ENCODE measurements at regions not wholly inside any gene's neighbourhood (a gene's known extent, or its start where the extent isn't known, plus 50 kb on each side); places are given as distances from the start of the nearest gene placed in this dataset.

DNA sequence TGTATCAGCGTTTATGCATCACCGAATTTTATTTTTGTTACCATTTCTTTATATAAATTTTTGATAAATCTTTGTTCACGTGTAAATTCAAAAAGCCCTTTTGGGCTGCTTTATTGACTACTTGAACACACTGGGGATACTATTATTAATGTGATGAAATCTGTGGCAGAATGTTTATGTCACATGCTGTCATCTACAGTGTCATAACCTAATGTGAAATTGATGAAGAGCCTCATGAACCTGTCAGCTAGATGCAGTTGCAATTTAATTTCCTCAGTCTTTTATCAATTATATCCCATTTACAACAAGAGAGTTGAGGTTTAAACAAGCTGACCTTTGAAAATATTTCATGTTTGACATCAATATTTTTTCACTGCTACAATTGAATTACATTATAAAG, 1100.4 kb upstream of the COX7C start (continued):
- TF ChIP-seq SIX5 (IDR thresholded peaks at IDR 0.05; ENCODE audit: low read depth, low read length, severe bottlenecking) (no peak), SIN3A (IDR thresholded peaks at IDR 0.05; ENCODE audit: low read depth, low read length) (no peak), EZH2 (IDR thresholded peaks at IDR 0.05; ENCODE audit: borderline replicate concordance, control insufficient read depth, low read depth, low read length) (no peak), PML (IDR thresholded peaks at IDR 0.05; ENCODE audit: low read length) (no peak), STAT3 (IDR thresholded peaks at IDR 0.05; ENCODE audit: low read depth, low read length) (no peak), MXI1 (IDR thresholded peaks at IDR 0.05; ENCODE audit: low read depth, low read length) (no peak), ASH2L (IDR thresholded peaks at IDR 0.05; ENCODE audit: borderline replicate concordance, low read depth) (no peak), SMC3 (IDR thresholded peaks at IDR 0.05; ENCODE audit: borderline replicate concordance, low read length) (no peak), NFXL1 (IDR thresholded peaks at IDR 0.05; ENCODE audit: borderline replicate concordance) (no peak)
- TF ChIP-seq, protein P1, sequence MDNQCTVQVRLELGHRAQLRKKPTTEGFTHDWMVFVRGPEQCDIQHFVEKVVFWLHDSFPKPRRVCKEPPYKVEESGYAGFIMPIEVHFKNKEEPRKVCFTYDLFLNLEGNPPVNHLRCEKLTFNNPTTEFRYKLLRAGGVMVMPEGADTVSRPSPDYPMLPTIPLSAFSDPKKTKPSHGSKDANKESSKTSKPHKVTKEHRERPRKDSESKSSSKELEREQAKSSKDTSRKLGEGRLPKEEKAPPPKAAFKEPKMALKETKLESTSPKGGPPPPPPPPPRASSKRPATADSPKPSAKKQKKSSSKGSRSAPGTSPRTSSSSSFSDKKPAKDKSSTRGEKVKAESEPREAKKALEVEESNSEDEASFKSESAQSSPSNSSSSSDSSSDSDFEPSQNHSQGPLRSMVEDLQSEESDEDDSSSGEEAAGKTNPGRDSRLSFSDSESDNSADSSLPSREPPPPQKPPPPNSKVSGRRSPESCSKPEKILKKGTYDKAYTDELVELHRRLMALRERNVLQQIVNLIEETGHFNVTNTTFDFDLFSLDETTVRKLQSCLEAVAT (IDR thresholded peaks at IDR 0.05), result no peak
- TF ChIP-seq, protein P2, sequence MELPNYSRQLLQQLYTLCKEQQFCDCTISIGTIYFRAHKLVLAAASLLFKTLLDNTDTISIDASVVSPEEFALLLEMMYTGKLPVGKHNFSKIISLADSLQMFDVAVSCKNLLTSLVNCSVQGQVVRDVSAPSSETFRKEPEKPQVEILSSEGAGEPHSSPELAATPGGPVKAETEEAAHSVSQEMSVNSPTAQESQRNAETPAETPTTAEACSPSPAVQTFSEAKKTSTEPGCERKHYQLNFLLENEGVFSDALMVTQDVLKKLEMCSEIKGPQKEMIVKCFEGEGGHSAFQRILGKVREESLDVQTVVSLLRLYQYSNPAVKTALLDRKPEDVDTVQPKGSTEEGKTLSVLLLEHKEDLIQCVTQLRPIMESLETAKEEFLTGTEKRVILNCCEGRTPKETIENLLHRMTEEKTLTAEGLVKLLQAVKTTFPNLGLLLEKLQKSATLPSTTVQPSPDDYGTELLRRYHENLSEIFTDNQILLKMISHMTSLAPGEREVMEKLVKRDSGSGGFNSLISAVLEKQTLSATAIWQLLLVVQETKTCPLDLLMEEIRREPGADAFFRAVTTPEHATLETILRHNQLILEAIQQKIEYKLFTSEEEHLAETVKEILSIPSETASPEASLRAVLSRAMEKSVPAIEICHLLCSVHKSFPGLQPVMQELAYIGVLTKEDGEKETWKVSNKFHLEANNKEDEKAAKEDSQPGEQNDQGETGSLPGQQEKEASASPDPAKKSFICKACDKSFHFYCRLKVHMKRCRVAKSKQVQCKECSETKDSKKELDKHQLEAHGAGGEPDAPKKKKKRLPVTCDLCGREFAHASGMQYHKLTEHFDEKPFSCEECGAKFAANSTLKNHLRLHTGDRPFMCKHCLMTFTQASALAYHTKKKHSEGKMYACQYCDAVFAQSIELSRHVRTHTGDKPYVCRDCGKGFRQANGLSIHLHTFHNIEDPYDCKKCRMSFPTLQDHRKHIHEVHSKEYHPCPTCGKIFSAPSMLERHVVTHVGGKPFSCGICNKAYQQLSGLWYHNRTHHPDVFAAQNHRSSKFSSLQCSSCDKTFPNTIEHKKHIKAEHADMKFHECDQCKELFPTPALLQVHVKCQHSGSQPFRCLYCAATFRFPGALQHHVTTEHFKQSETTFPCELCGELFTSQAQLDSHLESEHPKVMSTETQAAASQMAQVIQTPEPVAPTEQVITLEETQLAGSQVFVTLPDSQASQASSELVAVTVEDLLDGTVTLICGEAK (IDR thresholded peaks at IDR 0.05; ENCODE audit: borderline replicate concordance), result no peak
- TF ChIP-seq, protein P3, sequence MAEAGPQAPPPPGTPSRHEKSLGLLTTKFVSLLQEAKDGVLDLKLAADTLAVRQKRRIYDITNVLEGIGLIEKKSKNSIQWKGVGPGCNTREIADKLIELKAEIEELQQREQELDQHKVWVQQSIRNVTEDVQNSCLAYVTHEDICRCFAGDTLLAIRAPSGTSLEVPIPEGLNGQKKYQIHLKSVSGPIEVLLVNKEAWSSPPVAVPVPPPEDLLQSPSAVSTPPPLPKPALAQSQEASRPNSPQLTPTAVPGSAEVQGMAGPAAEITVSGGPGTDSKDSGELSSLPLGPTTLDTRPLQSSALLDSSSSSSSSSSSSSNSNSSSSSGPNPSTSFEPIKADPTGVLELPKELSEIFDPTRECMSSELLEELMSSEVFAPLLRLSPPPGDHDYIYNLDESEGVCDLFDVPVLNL (IDR thresholded peaks at IDR 0.05; ENCODE audit: low read depth, low read length), result no peak
